Natural killer cell (primary cell): ENCODE measurements at regions not wholly inside any gene's neighbourhood (a gene's known extent, or its start where the extent isn't known, plus 50 kb on each side); places are given as distances from the start of the nearest gene placed in this dataset.

Source experiments
- ATAC-seq, 3 donors: fragments of 150-1000 bp in 2 of 3; fragments of 200-7000 bp in 1 of 3; cut with Tn5 transposase; 1 replicate in 1 of 3; 2 replicates in 2 of 3; pipeline ENCODE4 v1.10.0; 2021; ENCODE audit warnings: mild to moderate bottlenecking in 2 of 3, moderate library complexity in 2 of 3
- DNase-seq, 2 donors: peaks; one replicate each; pipeline versions ENCODE4 v3.0.0 to v3.0.0-alpha.2; 2013 to 2021; ENCODE audit warnings: mixed read lengths in 1 of 2
- H3K27ac ChIP-seq: one replicate; pipeline ENCODE4 v1.5.1; 2013; ENCODE audit warnings: mild to moderate bottlenecking, low read length
- H3K27me3 ChIP-seq: one replicate; pipeline ENCODE4 v1.6.1; 2013; ENCODE audit warnings: low read length; ENCODE audit not compliant: control insufficient read depth, insufficient read depth
- H3K36me3 ChIP-seq: one replicate; pipeline ENCODE4 v1.6.1; 2013; ENCODE audit warnings: low read length; ENCODE audit not compliant: control insufficient read depth, insufficient read depth
- H3K4me1 ChIP-seq: one replicate; pipeline ENCODE4 v1.6.1; 2013; ENCODE audit warnings: low read length; ENCODE audit not compliant: control insufficient read depth, insufficient read depth
- H3K4me3 ChIP-seq: one replicate; pipeline ENCODE4 v1.5.1; 2013; ENCODE audit warnings: low read length
- H3K9me3 ChIP-seq: one replicate; pipeline ENCODE4 v1.6.1; 2013; ENCODE audit warnings: low read length; ENCODE audit not compliant: control insufficient read depth, insufficient read depth
- H3K27ac Mint-ChIP-seq, 2 donors: one replicate each; pipeline ENCODE4 v1.8.0; 2022; ENCODE audit warnings: mild to moderate bottlenecking in 2 of 2, mixed read lengths in 2 of 2, moderate library complexity in 1 of 2
- H3K27me3 Mint-ChIP-seq, 2 donors: one replicate each; pipeline ENCODE4 v1.8.0; 2022; ENCODE audit warnings: low read depth in 2 of 2, mixed read lengths in 2 of 2
- H3K36me3 Mint-ChIP-seq: one replicate; pipeline ENCODE4 v1.8.0; 2022; ENCODE audit warnings: mixed read lengths
- H3K4me1 Mint-ChIP-seq, 2 donors: one replicate each; pipeline ENCODE4 v1.8.0; 2022; ENCODE audit warnings: mixed read lengths in 2 of 2
- H3K4me3 Mint-ChIP-seq: one replicate; pipeline ENCODE4 v1.8.0; 2022; ENCODE audit warnings: mild to moderate bottlenecking, moderate library complexity, mixed read lengths
- H3K9me3 Mint-ChIP-seq, 2 donors: one replicate each; pipeline ENCODE4 v1.8.0; 2022; ENCODE audit warnings: mixed read lengths in 2 of 2
- CTCF ChIP-seq: fragments of 200-600 bp; IDR thresholded peaks from one replicate; pipeline ENCODE4 v1.8.0; 2022; ENCODE audit warnings: antibody characterized with exemption
- WGBS: methylation state at CpG from one replicate; pipeline ENCODE4 v1.1.7; 2013; ENCODE audit warnings: missing lambda C conversion rate; ENCODE audit not compliant: insufficient coverage; 5-methylcytosine and 5-hydroxymethylcytosine counted together
- intact Hi-C: fragments of 100-400 bp; cut with micrococcal nuclease; formaldehyde crosslinking; loops from one replicate; pipeline ENCODE4 v1.14.2; 2022

GRCh38 chr2:74739129-74739528 is 85.1 kb downstream of the SEMA4F start:
- Mint-ChIP-seq H3K27ac (no peak overlapping the region), H3K4me3 (no peak overlapping the region), H3K36me3 (peaks cover 8% of the 10 kb centered on the region), H3K27me3 (peaks cover 0 to 15% of the 10 kb centered on the region in 2 donors), H3K4me1 (no peaks in the 10 kb centered on the region), H3K9me3 (peaks cover 0 to 4% of the 10 kb centered on the region in 2 donors)
- Histone ChIP-seq H3K27me3 (no peaks in the 10 kb centered on the region), H3K4me3 (no peak overlapping the region), H3K4me1 (no peaks in the 10 kb centered on the region), H3K9me3 (peaks cover 2% of the 10 kb centered on the region), H3K36me3 (no peaks in the 10 kb centered on the region), H3K27ac (no peak overlapping the region)
- no peak for TF ChIP-seq CTCF
- no peak for DNase-seq
- intact Hi-C loops: no loop called here
- ATAC-seq: no peak

DNA sequence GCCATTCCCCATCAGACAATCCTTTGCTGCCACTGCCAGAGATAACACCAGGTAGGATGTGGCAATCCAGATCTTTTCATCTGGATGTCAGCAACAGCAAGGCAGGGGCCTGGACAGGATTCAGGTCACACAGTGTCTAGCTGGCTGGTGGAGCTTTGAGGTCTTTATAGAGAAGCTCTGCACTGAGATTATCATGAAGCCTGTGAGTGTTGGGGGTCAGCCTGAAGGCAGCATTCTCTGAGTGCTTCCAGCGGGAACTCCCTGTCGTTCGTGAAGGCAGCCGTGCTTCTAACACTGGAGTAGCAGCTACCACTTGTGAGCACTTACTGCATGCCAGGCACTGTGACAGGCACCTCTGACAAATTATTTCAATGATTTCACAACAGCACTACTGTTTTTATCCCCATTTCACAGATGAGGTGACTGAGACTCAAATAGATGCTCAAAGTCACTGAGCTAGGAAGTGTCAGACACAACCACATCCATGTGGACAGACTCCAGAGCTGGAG is 85.7 kb downstream of the SEMA4F start:
- Mint-ChIP-seq H3K4me1 (no peaks in the 10 kb centered on the region), H3K9me3 (peaks cover 0 to 4% of the 10 kb centered on the region in 2 donors), H3K27me3 (peaks cover 0 to 13% of the 10 kb centered on the region in 2 donors), H3K27ac (no peak overlapping the region), H3K36me3 (peaks cover 8% of the 10 kb centered on the region), H3K4me3 (no peak overlapping the region)
- ATAC-seq: no peak
- no peak overlapping the region for H3K4me3 ChIP-seq
- H3K27me3 ChIP-seq: no peaks in the 10 kb centered on the region
- DNase-seq: no peak
- peaks cover 2% of the 10 kb centered on the region for H3K9me3 ChIP-seq
- H3K4me1 ChIP-seq: no peaks in the 10 kb centered on the region
- TF ChIP-seq CTCF: no peak
- H3K36me3 ChIP-seq: no peaks in the 10 kb centered on the region
- 89% methylated on average over 4 of the region's 4 CpGs for WGBS
- no peak overlapping the region for H3K27ac ChIP-seq
- intact Hi-C loops: no loop called here

DNA sequence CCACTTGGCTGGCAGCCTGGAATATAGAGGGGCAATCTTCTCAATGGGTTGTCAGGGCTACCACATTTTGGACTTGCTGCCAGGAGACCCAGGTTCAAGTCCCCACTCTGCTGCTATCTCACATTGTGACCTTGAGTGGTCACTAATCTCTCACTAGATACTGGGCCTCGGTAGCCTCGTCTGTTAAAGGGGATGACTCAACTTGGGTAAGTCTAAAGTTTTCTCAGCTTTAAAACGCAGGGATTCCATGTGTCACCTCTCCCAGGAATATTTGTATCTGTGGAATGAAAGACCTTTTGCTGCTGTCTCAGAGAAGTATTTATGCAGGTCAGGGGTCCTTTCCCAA is 86.3 kb downstream of the SEMA4F start:
- H3K36me3 ChIP-seq: no peaks in the 10 kb centered on the region
- no peaks in the 10 kb centered on the region for H3K4me1 ChIP-seq
- DNase-seq: no peak
- no peak overlapping the region for H3K4me3 ChIP-seq
- H3K36me3 Mint-ChIP-seq: peaks cover 8% of the 10 kb centered on the region
- no peak overlapping the region for H3K27ac Mint-ChIP-seq
- no peak overlapping the region for H3K27ac ChIP-seq
- no peak overlapping the region for H3K4me3 Mint-ChIP-seq
- ATAC-seq: no peak
- 80% methylated on average over 3 of the region's 3 CpGs for WGBS
- no peak for TF ChIP-seq CTCF
- no peaks in the 10 kb centered on the region for H3K27me3 ChIP-seq
- peaks cover 2% of the 10 kb centered on the region for H3K9me3 ChIP-seq
- intact Hi-C loops: no loop called here
- no peaks in the 10 kb centered on the region for H3K4me1 Mint-ChIP-seq
- peaks cover 0 to 4% of the 10 kb centered on the region in 2 donors for H3K9me3 Mint-ChIP-seq
- peaks cover 0 to 13% of the 10 kb centered on the region in 2 donors for H3K27me3 Mint-ChIP-seq

- Histone ChIP-seq H3K9me3 (peaks cover 2% of the 10 kb centered on the region), H3K4me3 (no peak overlapping the region), H3K4me1 (no peaks in the 10 kb centered on the region), H3K36me3 (no peaks in the 10 kb centered on the region), H3K27ac (no peak overlapping the region), H3K27me3 (no peaks in the 10 kb centered on the region)
- 87% methylated on average over 13 of the region's 13 CpGs for WGBS
- TF ChIP-seq CTCF: no peak
- peak in 1 of 2 donors; percentile 12 for DNase-seq
- H3K9me3 Mint-ChIP-seq: peaks cover 0 to 4% of the 10 kb centered on the region in 2 donors
- no peak overlapping the region for H3K27ac Mint-ChIP-seq
- peaks cover 0 to 13% of the 10 kb centered on the region in 2 donors for H3K27me3 Mint-ChIP-seq
- H3K4me1 Mint-ChIP-seq: no peaks in the 10 kb centered on the region
- intact Hi-C loops: no loop called here
- H3K36me3 Mint-ChIP-seq: peaks cover 8% of the 10 kb centered on the region
- no peak overlapping the region for H3K4me3 Mint-ChIP-seq
- ATAC-seq: peak in 1 of 3 donors; percentile 30
These were observed 86.8 kb downstream of the SEMA4F start for GRCh38 chr2:74740741-74741431.
